Smooth muscle cell (in vitro differentiated cells): ENCODE measurements at regions not wholly inside any gene's neighbourhood (a gene's known extent, or its start where the extent isn't known, plus 50 kb on each side); places are given as distances from the start of the nearest gene placed in this dataset.

ENCODE experiments used
- DNase-seq: peaks from one replicate; lab custom pipeline; 2025; ENCODE audit not compliant: unreplicated experiment; lab: John Stamatoyannopoulos, UW
- H2AFZ ChIP-seq: fragments of 200-600 bp; sonication (generic); 2 replicates; pipeline ENCODE4 v1.6.0; 2016; ENCODE audit warnings: antibody characterized with exemption, low read depth, mild to moderate bottlenecking
- H3F3A ChIP-seq: fragments of 200-600 bp; sonication (generic); 2 replicates; pipeline ENCODE4 v1.6.0; 2017; ENCODE audit warnings: antibody characterized with exemption, low read depth
- H3K27ac ChIP-seq: fragments of 200-600 bp; sonication (generic); 2 replicates; pipeline ENCODE4 v1.5.1; 2016; ENCODE audit warnings: low read depth, mild to moderate bottlenecking
- H3K27me3 ChIP-seq: fragments of 200-600 bp; sonication (generic); 2 replicates; pipeline ENCODE4 v1.6.1; 2016; ENCODE audit warnings: low read depth, mild to moderate bottlenecking
- H3K36me3 ChIP-seq: fragments of 200-600 bp; sonication (generic); 2 replicates; pipeline ENCODE4 v1.5.1; 2016; ENCODE audit warnings: low read depth
- H3K4me1 ChIP-seq: fragments of 200-600 bp; sonication (generic); 2 replicates; pipeline ENCODE4 v1.5.1; 2016; ENCODE audit warnings: low read depth
- H3K4me2 ChIP-seq: fragments of 200-600 bp; sonication (generic); 2 replicates; pipeline ENCODE4 v1.6.0; 2016; ENCODE audit warnings: mild to moderate bottlenecking
- H3K4me3 ChIP-seq: fragments of 200-600 bp; sonication (generic); 2 replicates; pipeline ENCODE4 v1.5.1; 2016; ENCODE audit warnings: mild to moderate bottlenecking
- H3K79me2 ChIP-seq: fragments of 200-600 bp; sonication (generic); 2 replicates; pipeline ENCODE4 v1.6.0; 2016; ENCODE audit warnings: low read depth, mild to moderate bottlenecking
- H3K9ac ChIP-seq: fragments of 200-600 bp; sonication (generic); 2 replicates; pipeline ENCODE4 v1.6.0; 2016; ENCODE audit warnings: low read depth
- H3K9me3 ChIP-seq: fragments of 200-600 bp; sonication (generic); replicated peaks from 2 replicates; pipeline ENCODE4 v1.5.1; 2016; ENCODE audit warnings: low read depth
- H4K20me1 ChIP-seq: fragments of 200-600 bp; sonication (generic); 2 replicates; pipeline ENCODE4 v1.6.0; 2016; ENCODE audit warnings: low read depth
- CTCF ChIP-seq: fragments of 200-600 bp; sonication (generic); IDR thresholded peaks from 2 replicates; pipeline ENCODE4 v1.5.1; 2017; ENCODE audit warnings: borderline replicate concordance, mild to moderate bottlenecking, antibody characterized with exemption; ENCODE audit not compliant: insufficient read depth, poor library complexity, severe bottlenecking
- WGBS: methylation state at CpG from one replicate; pipeline ENCODE4 v1.1.7; 2016; ENCODE audit warnings: low lambda C conversion rate; 5-methylcytosine and 5-hydroxymethylcytosine counted together

- no peaks in the 10 kb centered on the region for H3K79me2 ChIP-seq
- H3K4me1 ChIP-seq: peaks cover 27% of the 10 kb centered on the region
- no peak for TF ChIP-seq CTCF
- H3K4me3 ChIP-seq: no peak overlapping the region
- H2AFZ ChIP-seq: no peak overlapping the region
- H3K4me2 ChIP-seq: no peak overlapping the region
- DNase-seq: no peak
- no peak overlapping the region for H3K9ac ChIP-seq
- no peaks in the 10 kb centered on the region for H3K36me3 ChIP-seq
- H3K27me3 ChIP-seq: no peaks in the 10 kb centered on the region
- no peaks in the 10 kb centered on the region for H4K20me1 ChIP-seq
- no peak overlapping the region for H3K27ac ChIP-seq
- H3K9me3 ChIP-seq: no peaks in the 10 kb centered on the region
- no peaks in the 10 kb centered on the region for H3F3A ChIP-seq
These were observed 224.6 kb upstream of the RPL34 start for GRCh38 chr4:108395786-108396185.

DNA sequence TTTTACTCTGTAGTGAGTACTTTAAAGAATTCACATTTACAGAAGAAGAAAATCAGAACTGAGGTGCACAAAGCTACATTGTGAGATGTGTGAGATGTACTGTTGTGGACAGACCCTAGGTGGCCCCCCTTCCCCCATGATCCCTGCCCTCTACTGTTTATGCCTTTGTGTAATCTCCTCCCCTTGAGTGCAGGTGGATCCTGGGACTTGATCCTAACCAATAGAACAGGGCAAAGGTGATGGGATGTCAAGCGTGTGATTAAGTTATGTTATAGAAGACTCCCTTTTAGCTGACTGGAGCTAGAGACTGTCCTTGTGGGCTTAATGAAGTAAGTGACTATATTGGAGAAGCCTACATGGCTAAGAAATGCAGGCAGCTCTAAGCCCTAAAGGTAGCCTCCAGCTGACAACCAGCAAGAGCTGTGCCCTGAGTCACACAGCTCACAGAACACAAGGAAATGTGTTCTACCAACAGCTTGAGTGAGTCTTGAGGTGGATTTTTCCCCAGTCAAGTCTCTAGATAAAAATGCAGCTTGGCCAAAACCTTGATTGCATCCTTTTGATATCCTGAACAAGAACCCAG is 225.2 kb upstream of the LEF1 start:
- H3K4me3 ChIP-seq: no peak overlapping the region
- no peaks in the 10 kb centered on the region for H3K36me3 ChIP-seq
- no peak overlapping the region for H3K9ac ChIP-seq
- H2AFZ ChIP-seq: no peak overlapping the region
- H3K27ac ChIP-seq: no peak overlapping the region
- no peak for TF ChIP-seq CTCF
- H3K79me2 ChIP-seq: no peaks in the 10 kb centered on the region
- H3K4me2 ChIP-seq: no peak overlapping the region
- H3K4me1 ChIP-seq: peaks cover 27% of the 10 kb centered on the region
- WGBS: 90% methylated on average over 1 of the region's 1 CpG
- no peaks in the 10 kb centered on the region for H3K9me3 ChIP-seq
- no peaks in the 10 kb centered on the region for H3K27me3 ChIP-seq
- H3F3A ChIP-seq: no peaks in the 10 kb centered on the region
- DNase-seq: no peak
- H4K20me1 ChIP-seq: no peaks in the 10 kb centered on the region

GRCh38 chr4:108391701-108392455 is 223.1 kb upstream of the LEF1 start:
- DNase-seq: no peak
- Histone ChIP-seq H3K4me1 (peaks cover 9% of the 10 kb centered on the region), H3K9me3 (no peaks in the 10 kb centered on the region), H3K27me3 (no peaks in the 10 kb centered on the region), H3K79me2 (no peaks in the 10 kb centered on the region), H3K4me3 (no peak overlapping the region), H3K4me2 (no peak overlapping the region), H3F3A (no peaks in the 10 kb centered on the region), H4K20me1 (no peaks in the 10 kb centered on the region), H2AFZ (no peak overlapping the region), H3K27ac (no peak overlapping the region), H3K36me3 (no peaks in the 10 kb centered on the region), H3K9ac (no peak overlapping the region)
- WGBS: 93% methylated on average over 3 of the region's 3 CpGs
- no peak for TF ChIP-seq CTCF

DNA sequence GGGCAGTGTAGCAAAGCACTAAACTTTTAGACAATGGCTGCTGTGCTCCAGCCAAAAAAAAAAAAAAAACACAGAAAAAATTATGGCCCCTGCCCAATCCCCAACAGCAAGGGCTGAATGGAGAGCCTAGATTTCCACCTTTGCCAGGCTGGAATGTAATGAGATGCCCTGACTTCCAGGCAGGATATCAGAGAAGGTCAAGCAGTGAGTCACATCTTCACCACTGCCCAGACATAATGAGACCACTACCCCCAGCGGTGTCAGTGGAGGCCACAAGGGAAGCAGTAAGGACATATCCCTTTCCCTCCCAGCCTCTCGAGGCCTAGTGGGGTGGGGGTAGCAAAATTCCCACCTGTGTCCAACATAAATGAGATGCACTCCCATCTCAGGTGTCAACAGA is 216.3 kb upstream of the LEF1 start:
- 86% methylated on average over 2 of the region's 2 CpGs for WGBS
- Histone ChIP-seq H3K4me1 (no peaks in the 10 kb centered on the region), H3K4me2 (no peak overlapping the region), H3F3A (no peaks in the 10 kb centered on the region), H4K20me1 (no peaks in the 10 kb centered on the region), H3K4me3 (no peak overlapping the region), H2AFZ (peak overlapping the region; percentile 34), H3K9me3 (no peaks in the 10 kb centered on the region), H3K9ac (no peak overlapping the region), H3K27me3 (no peaks in the 10 kb centered on the region), H3K36me3 (no peaks in the 10 kb centered on the region), H3K79me2 (no peaks in the 10 kb centered on the region), H3K27ac (no peak overlapping the region)
- DNase-seq: no peak
- no peak for TF ChIP-seq CTCF
